Fibroblast of mammary gland (primary cell): ENCODE measurements at regions not wholly inside any gene's neighbourhood (a gene's known extent, or its start where the extent isn't known, plus 50 kb on each side); places are given as distances from the start of the nearest gene placed in this dataset.

Experiments used
- DNase-seq: peaks from one replicate; pipeline ENCODE4 v3.0.0-alpha.2; 2010; ENCODE audit warnings: low read depth
- H3K4me3 ChIP-seq: 2 replicates; pipeline ENCODE4 v1.5.1; 2011; ENCODE audit warnings: low read depth, mild to moderate bottlenecking, low read length, moderate library complexity; ENCODE audit not compliant: control insufficient read depth
- TF ChIP-seq, protein P1 (sequence below): conservative IDR thresholded peaks from 2 replicates; pipeline ENCODE4 v1.5.1; 2011; ENCODE audit warnings: low read depth, low read length, inconsistent platforms; ENCODE audit not compliant: control insufficient read depth, insufficient read depth

GRCh38 chr10:29926693-29927048, 132.7 kb downstream of the JCAD start:
- DNase-seq: peak; percentile 80
- TF ChIP-seq, protein P1, sequence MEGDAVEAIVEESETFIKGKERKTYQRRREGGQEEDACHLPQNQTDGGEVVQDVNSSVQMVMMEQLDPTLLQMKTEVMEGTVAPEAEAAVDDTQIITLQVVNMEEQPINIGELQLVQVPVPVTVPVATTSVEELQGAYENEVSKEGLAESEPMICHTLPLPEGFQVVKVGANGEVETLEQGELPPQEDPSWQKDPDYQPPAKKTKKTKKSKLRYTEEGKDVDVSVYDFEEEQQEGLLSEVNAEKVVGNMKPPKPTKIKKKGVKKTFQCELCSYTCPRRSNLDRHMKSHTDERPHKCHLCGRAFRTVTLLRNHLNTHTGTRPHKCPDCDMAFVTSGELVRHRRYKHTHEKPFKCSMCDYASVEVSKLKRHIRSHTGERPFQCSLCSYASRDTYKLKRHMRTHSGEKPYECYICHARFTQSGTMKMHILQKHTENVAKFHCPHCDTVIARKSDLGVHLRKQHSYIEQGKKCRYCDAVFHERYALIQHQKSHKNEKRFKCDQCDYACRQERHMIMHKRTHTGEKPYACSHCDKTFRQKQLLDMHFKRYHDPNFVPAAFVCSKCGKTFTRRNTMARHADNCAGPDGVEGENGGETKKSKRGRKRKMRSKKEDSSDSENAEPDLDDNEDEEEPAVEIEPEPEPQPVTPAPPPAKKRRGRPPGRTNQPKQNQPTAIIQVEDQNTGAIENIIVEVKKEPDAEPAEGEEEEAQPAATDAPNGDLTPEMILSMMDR: peak; percentile 84
- no peak overlapping the region for H3K4me3 ChIP-seq

GRCh38 chr10:29925771-29926692, 133.4 kb downstream of the JCAD start:
- TF ChIP-seq, protein P1: no peak
- no peak for DNase-seq
- no peak overlapping the region for H3K4me3 ChIP-seq

DNA sequence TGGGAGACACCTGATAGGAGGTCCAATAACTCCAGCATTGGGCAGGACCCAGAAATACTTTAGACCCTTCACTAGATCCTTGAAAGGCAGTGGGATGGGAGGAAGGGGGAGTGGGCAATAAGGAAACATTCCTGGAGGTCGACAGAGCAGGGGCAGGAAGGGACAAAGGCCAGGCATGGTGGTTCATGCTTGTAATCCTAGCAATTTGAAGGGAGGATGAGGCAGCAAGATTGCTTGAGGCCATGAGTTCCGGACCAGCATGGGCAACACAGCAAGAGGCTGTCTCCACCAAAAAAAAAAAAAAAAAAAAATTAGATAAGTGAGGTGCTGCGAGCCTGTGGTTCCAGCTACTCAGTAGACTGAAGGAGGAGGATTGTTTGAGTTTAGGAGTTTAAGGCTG, 134.9 kb downstream of the JCAD start:
- TF ChIP-seq, protein P1: no peak
- DNase-seq: no peak
- H3K4me3 ChIP-seq: no peak overlapping the region

- DNase-seq: no peak
- H3K4me3 ChIP-seq: no peak overlapping the region
- TF ChIP-seq, protein P1: no peak
Measured at GRCh38 chr10:29923416-29923965, 135.9 kb downstream of the JCAD start.

DNA sequence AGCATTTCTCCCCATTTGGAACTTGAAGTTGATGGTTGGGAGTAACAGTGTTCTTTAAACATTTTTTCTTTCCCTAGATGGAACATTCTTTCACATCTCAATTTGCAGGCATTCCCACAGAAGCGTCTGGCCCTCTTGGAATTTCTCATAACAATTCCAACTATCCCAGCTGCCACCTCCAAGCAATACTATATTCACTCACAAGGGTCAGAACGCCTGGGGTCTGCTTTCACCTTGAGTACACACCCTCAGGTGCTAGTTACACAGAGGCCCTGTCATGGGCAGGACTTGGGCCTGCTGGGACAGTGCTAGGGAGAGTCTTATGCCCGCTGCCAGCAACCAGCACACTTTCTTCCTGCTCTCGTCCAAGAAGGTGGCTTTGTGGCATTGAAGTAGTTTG, 136.5 kb downstream of the JCAD start:
- TF ChIP-seq, protein P1: no peak
- DNase-seq: no peak
- no peak overlapping the region for H3K4me3 ChIP-seq

GRCh38 chr10:29922226-29922625, 137.2 kb downstream of the JCAD start:
- H3K4me3 ChIP-seq: no peak overlapping the region
- no peak for DNase-seq
- TF ChIP-seq, protein P1: no peak
